ENCODE measurements at regions not wholly inside any gene's neighbourhood (a gene's known extent, or its start where the extent isn't known, plus 50 kb on each side); places are given as distances from the start of the nearest gene placed in this dataset.

GRCh38 chr1:57844382-57844980 lies 420.6 kb upstream of the DAB1 start:
- ChIA-PET POLR2A (interaction anchor here (0.7 kb wide), 2 partner anchors 432 to 564 kb away, joined by 3 read pairs; no protein-coding TSS in a partner anchor), CTCF (ENCODE audit: low intra/inter-chr PET ratio) (no interaction called here)
- Histone ChIP-seq H3K36me3 (ENCODE audit: control insufficient read depth, insufficient read depth, low read length) (no peaks in the 10 kb centered on the region), H3K4me2 (ENCODE audit: insufficient read depth, low read length) (no peak overlapping the region), H3K27me3 (ENCODE audit: control insufficient read depth in 2 of 2, insufficient read depth in 2 of 2, low read length in 2 of 2) (no peaks in the 10 kb centered on the region), H3K27ac (ENCODE audit: extremely low read depth, low read depth, low read length) (no peak overlapping the region), H3K79me2 (ENCODE audit: control insufficient read depth, insufficient read depth, low read length) (no peaks in the 10 kb centered on the region), H3K4me1 (replicated peaks in 1 of 2; ENCODE audit: control insufficient read depth in 2 of 2, insufficient read depth in 2 of 2, low read length in 2 of 2) (no peaks in the 10 kb centered on the region), H4K20me1 (replicated peaks; ENCODE audit: control insufficient read depth, insufficient read depth, low read length) (no peaks in the 10 kb centered on the region), H3K9me3 (replicated peaks; ENCODE audit: control insufficient read depth, insufficient read depth, low read depth, low read length) (no peaks in the 10 kb centered on the region), H2AFZ (ENCODE audit: low read depth, low read length) (no peak overlapping the region), H3K9me1 (ENCODE audit: control insufficient read depth, insufficient read depth, low read length) (no peaks in the 10 kb centered on the region), H3K4me3 (no peak overlapping the region), H3K9ac (ENCODE audit: insufficient read depth in 1 of 2, low read depth in 2 of 2, low read length in 2 of 2) (no peak overlapping the region)
- BruUV-seq (replicated peaks), result no TSS peak
- 0% methylated on average over 3 of the region's 3 CpGs for WGBS (ENCODE audit: insufficient coverage, low coverage, missing lambda C conversion rate)
- TF ChIP-seq POLR2AphosphoS2 (IDR thresholded peaks at IDR 0.05; ENCODE audit: low read length) (no peak), CCNT2 (IDR thresholded peaks at IDR 0.05; ENCODE audit: borderline replicate concordance, extremely low read depth, insufficient read length, low read depth, low read length) (no peak)
- FAIRE-seq (no peak), ATAC-seq (no peak), DNase-seq (ENCODE audit: extremely low read depth in 1 of 4, low spot score in 3 of 4) (no peak)
- in situ Hi-C loops (cut with MboI), result no loop called here
- intact Hi-C loops (cut with micrococcal nuclease), result no loop called here

- H3K4me2 ChIP-seq (ENCODE audit: insufficient read depth, low read length), result no peak overlapping the region
- FAIRE-seq (no peak), ATAC-seq (no peak), DNase-seq (ENCODE audit: extremely low read depth in 1 of 4, low spot score in 3 of 4) (no peak)
- TF ChIP-seq COPS2 (conservative IDR thresholded peaks at IDR 0.05), result no peak
- no peak for TF ChIP-seq STAT6 (CRISPR knock-in tag; IDR thresholded peaks at IDR 0.05)
- no peak for TF ChIP-seq NFIX (CRISPR knock-in tag; IDR thresholded peaks at IDR 0.05; ENCODE audit: low read depth)
- no peak for TF ChIP-seq KLF16 (IDR thresholded peaks at IDR 0.05)
- no peak for TF ChIP-seq MYBL2 (IDR thresholded peaks at IDR 0.05; ENCODE audit: low read depth)
- no peak for TF ChIP-seq MYBL2 (CRISPR knock-in tag; IDR thresholded peaks at IDR 0.05; ENCODE audit: borderline replicate concordance)
- no peak for TF ChIP-seq BCOR (IDR thresholded peaks at IDR 0.05)
- no peak for TF ChIP-seq BDP1 (IDR thresholded peaks at IDR 0.05; ENCODE audit: insufficient read depth, insufficient read length)
- TF ChIP-seq PTRF (tag; IDR thresholded peaks at IDR 0.05), result no peak
- TF ChIP-seq ZNF133 (CRISPR knock-in tag; IDR thresholded peaks at IDR 0.05), result no peak
- TF ChIP-seq ZNF699 (CRISPR knock-in tag; IDR thresholded peaks at IDR 0.05; ENCODE audit: insufficient replicate concordance), result no peak
- in situ Hi-C loops (cut with MboI) (no loop called here), intact Hi-C loops (cut with micrococcal nuclease) (no loop called here)
- no peak overlapping the region for H3K9ac ChIP-seq (ENCODE audit: insufficient read depth in 1 of 2, low read depth in 2 of 2, low read length in 2 of 2)
- H3K27ac ChIP-seq (ENCODE audit: extremely low read depth, low read depth, low read length), result no peak overlapping the region
- H3K27me3 ChIP-seq (ENCODE audit: control insufficient read depth in 2 of 2, insufficient read depth in 2 of 2, low read length in 2 of 2), result no peaks in the 10 kb centered on the region
- H3K9me3 ChIP-seq (replicated peaks; ENCODE audit: control insufficient read depth, insufficient read depth, low read depth, low read length), result no peaks in the 10 kb centered on the region
- no peaks in the 10 kb centered on the region for H3K79me2 ChIP-seq (ENCODE audit: control insufficient read depth, insufficient read depth, low read length)
- H3K36me3 ChIP-seq (ENCODE audit: control insufficient read depth, insufficient read depth, low read length), result no peaks in the 10 kb centered on the region
- H4K20me1 ChIP-seq (replicated peaks; ENCODE audit: control insufficient read depth, insufficient read depth, low read length), result no peaks in the 10 kb centered on the region
- POLR2A ChIA-PET, result interaction anchor here (0.7 kb wide), 1 partner anchor 564 kb away, joined by 3 read pairs; no protein-coding TSS in a partner anchor
- no peak overlapping the region for H3K4me3 ChIP-seq
- no peaks in the 10 kb centered on the region for H3K4me1 ChIP-seq (replicated peaks in 1 of 2; ENCODE audit: control insufficient read depth in 2 of 2, insufficient read depth in 2 of 2, low read length in 2 of 2)
- CTCF ChIA-PET (ENCODE audit: low intra/inter-chr PET ratio), result no interaction called here
- no peak overlapping the region for H2AFZ ChIP-seq (ENCODE audit: low read depth, low read length)
- no TSS peak for BruUV-seq (replicated peaks)
- H3K9me1 ChIP-seq (ENCODE audit: control insufficient read depth, insufficient read depth, low read length), result no peaks in the 10 kb centered on the region
Measured at GRCh38 chr1:57843760-57844159, 419.9 kb upstream of the DAB1 start.

All from K562 (cell line).